ENCODE measurements at regions not wholly inside any gene's neighbourhood (a gene's known extent, or its start where the extent isn't known, plus 50 kb on each side); places are given as distances from the start of the nearest gene placed in this dataset.
"Not testable (repeated sequence)": the region's sequence is repeated elsewhere in the genome, so short reads cannot be mapped to it uniquely, and the experiment has no call there.

DNA sequence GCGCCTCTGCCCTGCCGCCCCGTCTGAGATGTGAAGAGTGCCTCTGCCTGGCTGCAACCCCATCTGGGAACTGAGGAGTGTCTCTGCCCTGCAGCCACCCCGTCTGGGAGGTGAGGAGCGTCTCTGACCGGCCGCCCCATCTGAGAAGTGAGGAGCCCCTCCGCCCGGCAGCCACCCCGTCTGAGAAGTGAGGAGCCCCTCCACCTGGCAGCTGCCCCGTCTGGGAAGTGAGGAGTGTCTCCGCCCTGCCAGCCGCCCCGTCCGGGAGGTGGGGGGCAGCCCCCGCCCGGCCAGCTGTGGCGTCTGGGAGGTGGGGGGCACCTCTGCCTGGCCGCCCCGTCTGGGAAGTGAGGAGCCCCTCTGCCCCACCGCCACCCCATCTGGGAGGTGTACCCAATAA is 110.4 kb downstream of the PRKAB2 start:
- DNase-seq, result not testable (repeated sequence)

GRCh38 chr1:147053269-147053668 is 115.1 kb downstream of the NBPF12 start:
- DNase-seq, result no peak

DNA sequence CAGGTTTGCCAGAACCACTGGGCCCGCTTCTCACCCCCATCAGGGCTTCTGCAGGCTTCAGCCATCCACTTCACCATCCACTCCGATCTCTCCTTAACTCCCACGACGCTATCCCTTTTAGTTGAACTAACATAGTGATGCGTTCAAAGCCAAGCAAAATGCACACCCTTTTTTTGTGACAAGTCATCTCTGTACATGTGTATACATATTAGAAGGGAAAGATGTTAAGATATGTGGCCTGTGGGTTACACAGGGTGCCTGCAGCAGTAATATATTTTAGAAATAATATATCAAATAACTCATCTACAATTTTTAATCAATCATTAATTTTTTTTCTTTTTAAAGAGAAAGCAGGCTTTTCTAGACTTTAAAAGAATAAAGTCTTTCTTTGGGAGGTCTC is 114.6 kb downstream of the NBPF12 start:
- no peak for DNase-seq

DNA sequence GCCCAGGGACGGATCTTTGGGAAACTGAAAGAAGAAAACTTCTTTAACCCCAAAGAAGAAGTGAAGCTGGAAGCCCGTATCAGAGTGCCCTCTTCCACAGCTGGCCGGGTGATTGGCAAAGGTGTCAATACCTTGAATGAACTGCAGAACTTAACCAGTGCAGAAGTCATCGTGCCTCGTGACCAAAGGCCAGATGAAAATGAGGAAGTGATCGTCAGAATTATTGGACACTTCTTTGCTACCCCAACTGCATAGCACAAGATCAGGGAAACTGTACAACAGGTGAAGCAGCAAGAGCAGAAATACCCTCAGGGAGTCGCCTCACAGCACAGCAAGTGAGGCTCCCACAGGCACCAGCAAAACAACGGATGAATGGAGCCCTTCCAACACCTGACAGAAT is 114.0 kb downstream of the NBPF12 start:
- DNase-seq, result no peak

DNA sequence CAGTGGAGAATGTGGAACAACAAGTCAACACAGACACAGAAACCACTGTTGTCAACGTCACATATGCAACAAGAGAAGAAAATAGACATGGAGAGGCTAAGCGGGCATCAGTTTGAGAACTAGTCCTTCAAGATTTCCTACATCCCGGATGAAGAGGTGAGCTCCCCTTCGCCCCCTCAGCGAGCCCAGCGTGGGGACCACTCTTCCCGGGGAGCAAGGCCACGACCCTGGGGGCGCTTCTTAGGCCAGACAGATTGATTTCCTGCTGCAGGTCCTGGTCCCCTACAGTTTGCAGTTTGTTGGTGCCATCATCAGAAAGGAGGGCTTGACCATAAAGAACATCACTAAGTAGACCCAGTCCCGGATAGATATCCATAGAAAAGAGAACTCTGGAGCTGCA is 113.0 kb downstream of the NBPF12 start:
- DNase-seq, result no peak

- no peak for DNase-seq
These were observed 112.5 kb downstream of the NBPF12 start for GRCh38 chr1:147050654-147051053.

GRCh38 chr1:147046863-147047394 is 108.8 kb downstream of the NBPF12 start:
- DNase-seq, result not testable (repeated sequence)

GRCh38 chr1:147046189-147046862 is 108.2 kb downstream of the NBPF12 start:
- peak; percentile 4 for DNase-seq
